ENCODE measurements at regions not wholly inside any gene's neighbourhood (a gene's known extent, or its start where the extent isn't known, plus 50 kb on each side); places are given as distances from the start of the nearest gene placed in this dataset.
A peak's percentile ranks its signal among the peaks of the same experiment; 100 is the strongest.

DNA sequence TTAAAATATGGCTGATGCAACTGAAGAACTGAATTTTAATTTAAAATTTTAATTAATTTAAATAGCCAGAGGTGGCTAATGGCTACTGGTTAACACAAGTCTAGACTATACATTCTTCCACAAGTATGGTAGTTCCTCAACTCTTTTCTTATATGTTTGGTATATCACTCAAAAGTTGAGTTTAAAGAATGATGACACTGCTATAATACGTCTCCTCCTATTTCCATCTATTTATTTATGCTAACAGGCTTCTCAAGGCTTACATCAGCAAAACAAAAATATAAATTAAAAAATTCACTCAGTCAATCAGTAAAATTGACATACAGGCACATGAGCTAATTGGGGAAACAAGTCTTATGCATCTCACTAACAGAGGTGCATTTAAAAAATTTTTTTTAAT, 227.9 kb upstream of the PMFBP1 start:
- DNase-seq = no peak

DNA sequence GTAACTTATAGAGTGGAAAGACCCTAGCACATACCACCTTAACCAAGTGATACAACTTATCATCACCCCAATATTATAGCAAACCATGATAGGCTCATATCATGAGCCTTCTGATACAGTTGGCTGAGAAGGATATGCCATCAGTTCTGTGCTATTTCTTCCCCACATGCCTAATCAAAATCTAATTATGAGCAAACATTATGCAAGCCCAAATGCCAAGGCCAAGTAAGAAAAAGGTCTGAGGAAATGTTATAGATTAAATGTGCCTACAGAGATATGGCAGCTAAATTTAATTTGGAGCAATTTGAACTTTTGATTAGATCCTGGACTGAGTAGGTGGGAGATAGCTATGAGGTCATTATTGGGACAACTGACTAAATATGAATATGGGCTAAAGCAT, 225.9 kb upstream of the PMFBP1 start:
- DNase-seq = no peak

DNA sequence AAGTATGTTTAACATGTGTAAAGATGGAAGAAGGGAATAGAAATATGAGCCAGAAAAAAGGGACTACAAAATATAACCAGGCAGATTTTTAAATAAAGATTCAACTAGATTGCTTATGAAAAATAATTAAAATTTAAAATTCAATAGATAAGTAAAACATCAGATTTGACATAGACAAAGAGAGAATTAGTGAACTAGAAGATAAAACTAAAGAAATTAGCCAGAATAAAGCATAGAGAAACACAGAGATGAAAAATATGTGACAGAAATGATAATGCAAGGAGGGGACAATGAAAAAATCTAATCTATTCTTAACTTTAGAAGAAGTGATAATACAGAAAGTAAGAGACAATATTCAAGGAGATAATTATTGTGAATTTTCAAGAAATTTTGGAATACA, 222.6 kb upstream of the PMFBP1 start:
- DNase-seq = no peak

DNA sequence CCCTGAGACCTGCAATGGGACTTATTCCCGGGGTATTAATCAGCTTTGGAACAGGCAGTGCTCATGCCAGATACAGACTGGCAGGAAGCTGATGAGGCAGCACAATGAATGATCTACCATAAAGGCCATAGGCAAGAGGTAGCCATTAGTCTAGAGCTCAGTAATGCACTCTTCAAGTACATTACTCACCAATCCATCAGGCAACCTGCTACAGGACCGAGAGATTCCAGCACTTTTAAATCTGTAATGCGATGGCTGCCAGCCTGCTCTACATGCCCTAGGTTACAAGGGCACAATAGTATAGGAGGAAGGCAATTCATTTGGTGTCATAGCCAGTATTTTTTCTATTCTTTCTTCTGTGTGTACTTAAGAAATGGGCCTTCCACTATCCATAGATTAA, 217.8 kb upstream of the PMFBP1 start:
- DNase-seq = no peak

DNA sequence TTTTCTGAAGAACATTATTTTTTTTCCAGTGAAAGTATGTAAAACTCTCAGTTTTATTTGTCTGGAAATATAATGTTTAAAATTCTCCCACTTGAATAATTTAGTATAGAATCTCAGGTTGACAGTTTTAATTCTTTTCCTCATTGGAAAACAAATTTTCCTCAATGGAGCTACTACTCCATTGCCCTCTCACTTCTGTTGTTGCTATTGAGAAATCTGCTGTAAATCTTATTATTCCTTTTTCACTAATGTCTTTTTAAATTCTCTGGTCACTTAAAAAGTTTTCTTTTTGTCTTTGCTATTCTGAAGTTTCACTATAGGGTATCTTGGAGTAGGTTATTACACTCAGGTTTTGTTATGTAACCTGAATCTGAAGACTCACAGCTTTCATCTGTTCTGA, 216.1 kb upstream of the PMFBP1 start:
- no peak for DNase-seq

DNA sequence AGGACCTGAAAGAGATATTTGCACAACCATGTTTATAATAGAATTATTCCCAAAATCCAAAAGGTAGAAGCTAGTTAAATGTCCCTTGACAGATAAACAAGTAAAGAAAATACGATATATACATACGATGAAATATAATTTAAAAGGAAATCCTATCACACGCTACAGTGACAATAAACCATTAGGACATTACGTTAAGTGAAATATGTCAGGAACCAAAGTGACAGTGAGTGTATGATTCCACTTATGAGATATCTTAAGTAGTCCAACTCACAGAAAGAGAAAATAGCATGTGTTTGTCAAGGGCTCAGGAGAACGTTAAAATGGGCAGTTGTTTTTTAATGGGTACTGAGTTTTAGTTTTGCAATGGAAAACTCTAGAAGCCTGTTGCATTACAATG, 212.7 kb upstream of the PMFBP1 start:
- DNase-seq = no peak

DNA sequence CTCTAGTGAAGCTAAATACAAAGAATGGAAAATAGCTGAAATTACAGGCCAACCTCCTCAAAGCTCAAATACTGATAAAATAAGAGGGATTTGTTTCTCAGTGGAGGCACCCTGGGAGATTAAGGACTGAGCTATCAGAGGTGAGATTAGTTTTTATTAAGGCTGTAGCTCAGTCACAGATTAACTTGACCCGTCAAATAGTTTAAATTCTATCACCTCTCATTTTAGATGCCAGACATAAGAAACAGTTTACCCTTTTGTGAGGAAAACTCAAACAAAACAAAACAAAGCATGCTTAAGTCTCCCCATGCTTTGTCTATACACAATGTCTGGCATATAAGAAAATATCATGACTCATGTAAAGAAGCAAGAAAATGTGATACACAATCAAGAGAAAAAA, 208.3 kb upstream of the PMFBP1 start:
- DNase-seq = peak; percentile 7

DNA sequence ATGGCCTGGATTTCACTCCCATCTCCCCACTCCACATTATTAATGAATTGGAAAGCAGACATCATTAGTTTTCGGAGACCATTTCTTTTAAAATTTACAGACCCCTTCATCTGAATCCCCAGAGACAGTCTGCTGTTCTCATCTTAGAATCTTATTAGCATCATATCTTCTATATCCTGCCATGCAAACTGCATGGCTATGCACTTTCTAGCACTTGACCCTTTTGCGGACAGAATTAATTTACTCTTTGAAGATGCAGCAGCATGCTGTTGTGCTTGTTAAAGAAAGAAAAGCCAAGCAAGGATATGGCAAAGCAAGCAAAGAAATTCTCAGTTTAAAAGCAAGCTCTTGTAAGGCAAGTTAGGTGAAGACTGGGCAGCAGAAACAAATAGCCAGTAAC, 201.2 kb upstream of the PMFBP1 start:
- no peak for DNase-seq

DNA sequence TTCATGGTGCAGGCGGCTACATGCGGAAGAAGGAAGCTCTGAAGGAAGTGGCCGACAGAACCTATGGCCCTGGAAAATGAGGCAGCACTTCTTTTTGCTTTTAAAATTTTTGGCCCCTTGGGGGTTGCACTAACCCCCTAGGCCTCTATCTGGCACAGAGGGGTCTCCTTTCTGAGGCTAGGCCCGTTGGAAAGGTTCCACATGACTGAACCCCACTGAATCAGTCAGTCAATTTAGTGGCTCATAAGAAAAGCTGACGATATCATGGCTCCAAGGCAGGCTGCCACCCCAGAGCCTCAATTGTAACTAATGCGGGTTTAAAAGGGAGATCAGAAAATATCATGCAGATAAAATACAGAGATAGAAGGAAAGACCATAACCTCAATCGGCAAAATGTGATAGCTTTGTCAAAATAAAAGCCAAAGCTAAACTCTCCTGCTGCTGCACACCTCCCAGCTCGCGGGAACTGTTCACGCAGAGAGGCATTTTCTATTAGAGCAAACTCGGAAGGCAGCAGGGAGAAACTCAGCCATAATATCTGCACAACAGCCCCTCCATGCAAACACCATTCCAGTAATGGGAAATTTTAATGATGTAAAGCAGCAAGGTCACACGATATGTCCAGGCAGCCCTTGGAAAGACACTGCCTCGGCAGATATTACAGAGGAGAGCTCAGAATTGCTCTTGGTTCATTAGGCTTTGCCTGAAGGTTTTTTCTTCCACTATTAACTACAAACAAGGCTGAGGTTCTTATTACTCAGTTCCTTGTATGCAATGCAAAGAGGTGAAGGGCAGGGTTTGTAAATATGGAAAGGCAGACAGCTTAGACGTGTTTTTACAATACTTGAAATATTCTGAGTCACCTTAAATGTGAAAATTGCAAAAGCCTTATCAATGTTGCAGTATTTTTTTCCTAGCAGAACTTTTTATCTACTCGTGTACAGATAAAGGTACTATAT, 200.4 kb upstream of the PMFBP1 start:
- DNase-seq = no peak

DNA sequence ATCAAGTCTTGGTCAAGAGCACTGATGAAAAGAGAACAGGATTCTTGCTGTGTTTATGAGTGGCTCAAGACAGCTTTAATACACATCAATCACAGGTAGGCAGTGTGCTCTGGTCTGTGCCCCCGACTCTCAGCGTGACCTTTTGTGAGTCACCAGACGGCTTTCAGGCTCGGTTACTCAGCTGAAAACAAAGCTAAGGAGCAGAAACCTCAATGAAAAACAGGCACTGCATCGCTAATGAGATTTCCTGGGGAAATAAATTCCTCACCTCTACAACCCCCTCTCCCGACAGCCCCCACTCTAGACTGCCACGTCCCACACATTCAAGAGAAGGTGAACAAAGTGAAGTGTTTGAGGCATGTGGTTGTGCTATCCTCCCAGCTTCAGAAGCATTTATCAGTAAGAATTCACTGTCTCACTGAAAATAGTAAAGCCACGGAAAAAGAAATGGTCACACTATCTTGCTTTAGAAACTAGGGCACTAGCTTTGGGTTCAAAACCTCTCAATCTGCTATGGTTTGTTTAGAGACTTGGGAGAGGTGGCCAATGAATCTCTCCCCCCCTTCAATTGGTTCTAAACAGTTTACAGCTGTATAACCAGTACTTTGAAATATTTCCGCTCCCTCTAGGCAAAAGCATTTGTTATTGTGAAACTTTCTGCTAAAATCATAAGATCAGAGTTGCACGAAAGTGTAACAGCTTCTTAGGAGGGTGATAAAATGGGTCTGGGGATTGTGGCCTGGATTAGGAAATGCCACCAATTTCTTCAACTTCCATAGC, 199.5 kb upstream of the PMFBP1 start:
- peak; percentile 4 for DNase-seq

DNA sequence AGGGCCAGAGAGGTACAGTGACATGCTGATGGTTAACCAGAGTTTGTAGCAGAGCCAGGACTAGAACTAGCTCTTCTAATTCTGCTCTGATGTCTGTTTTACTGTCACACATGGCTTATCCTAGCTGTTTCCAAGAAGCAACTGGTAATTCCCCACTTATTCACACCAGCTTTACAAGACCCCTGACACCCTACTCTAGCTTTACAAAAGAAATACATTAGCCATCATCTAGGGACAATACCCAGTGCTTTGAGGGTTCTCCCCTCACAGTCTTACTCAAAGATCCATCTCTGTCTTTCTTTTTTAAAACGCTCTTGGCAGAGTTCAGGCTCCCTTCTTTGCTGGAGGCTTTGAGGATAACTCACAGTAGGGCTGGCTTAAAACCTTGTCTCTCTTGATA, 197.3 kb upstream of the PMFBP1 start:
- no peak for DNase-seq

DNA sequence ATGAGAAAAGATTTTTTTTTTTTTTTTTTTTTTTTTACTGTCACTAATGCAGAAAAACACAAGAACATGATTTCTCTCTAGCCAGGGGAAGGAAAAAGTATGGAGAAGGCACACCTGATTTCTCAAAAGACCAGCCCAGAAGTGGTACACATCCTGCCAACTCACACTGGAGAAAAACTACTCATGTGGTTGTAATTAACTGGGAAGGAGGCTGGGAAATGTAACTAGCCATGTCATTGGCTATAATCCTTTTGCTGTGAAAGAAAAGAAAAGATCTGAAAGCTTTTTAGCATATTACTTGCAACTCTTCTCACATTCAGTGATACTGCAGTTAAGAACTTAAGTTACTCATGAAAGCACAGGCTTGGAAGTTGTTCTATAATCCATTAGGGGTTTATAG, 195.9 kb upstream of the PMFBP1 start:
- DNase-seq = no peak

DNA sequence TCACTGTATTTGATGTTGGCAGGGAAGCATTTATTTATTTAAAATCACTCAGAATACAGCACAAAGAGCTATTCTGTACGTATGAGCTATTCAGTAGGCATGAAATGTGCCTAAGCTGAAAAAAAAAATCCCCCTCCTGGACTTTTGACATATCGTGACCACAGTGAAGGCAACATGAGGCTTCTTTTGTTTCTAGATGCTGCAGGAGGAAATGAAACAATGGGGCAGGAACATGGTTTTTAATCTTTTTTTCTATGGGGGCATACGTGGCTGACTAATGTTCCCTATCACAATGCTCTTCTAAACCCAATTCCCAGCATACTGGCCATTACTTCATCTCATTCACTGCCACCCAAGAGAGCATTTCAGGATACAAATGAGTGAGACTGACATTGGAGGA, 191.0 kb upstream of the PMFBP1 start:
- DNase-seq = no peak

DNA sequence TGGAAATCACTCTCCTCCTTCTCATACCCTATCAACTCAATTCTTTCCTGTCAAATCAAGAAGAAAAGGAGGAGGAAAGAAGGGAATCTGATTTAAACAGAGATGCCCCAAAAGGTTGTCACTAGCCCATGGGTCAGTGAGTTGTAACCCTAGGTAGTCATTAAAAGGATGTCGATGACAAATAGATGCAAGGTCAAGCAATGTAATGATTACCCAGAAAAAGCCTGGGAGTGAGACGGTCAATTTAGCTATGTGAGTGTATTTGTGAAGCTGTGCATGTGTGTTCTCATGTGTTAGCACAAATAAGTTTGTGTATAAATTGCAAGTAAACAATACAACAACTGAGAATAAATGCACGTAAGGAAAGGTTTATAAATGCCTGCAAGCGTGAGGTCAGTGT, 190.5 kb upstream of the PMFBP1 start:
- DNase-seq = no peak

DNA sequence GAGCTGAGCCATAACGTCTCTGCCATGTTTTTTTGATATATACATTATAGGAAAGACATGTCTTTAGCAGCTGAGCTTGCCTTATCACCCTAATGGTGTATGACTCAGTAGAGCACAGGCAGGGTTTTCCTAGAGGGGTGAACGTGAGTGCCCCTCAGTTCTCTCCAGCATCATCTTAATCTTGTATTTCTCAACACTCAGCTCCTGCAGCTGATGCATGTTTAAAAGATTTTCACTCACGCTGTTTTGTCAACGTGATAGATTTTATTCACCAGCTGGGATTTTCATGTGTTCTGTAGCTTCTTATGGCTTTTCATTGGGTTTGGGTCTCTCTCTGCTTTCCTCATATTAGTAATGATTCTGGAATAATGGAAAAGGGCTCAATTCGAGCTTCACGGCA, 186.0 kb upstream of the PMFBP1 start:
- no peak for DNase-seq

DNA sequence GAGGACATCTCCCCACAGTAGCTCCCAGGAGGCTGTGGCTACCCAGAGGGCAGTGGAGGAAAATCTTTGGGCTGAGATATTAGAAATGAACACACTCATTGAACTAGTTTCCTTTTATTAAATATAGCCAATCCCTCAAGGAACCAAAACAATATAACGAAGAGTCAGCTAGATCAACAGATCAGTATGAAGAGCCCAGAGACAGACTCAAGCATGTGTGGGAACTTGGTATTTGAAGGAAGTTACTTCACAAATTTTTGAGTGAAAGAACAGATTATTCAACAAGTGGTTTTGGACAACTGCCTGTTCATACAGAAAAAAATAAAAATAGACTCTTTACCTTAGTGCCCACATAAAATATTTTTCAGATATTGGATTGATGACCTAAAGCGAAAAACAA, 183.6 kb upstream of the PMFBP1 start:
- DNase-seq = no peak

DNA sequence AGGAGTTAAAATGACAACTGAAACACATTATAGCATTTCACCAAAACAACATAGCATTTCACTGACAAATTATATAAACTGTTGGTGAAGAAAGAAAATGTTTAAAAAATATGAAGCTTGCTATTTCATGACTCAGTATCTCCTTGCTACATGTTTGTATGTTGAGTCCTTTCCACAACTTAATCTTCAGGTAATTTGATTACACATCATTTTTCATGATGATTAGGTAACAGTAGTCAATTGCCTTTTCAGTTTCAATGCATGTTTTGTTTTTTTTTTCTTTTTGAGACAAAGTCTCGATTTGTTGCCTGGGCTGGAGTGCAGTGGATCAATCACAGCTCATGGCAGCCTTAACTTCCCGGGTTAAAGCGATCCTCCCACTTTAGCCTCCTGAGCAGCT, 177.8 kb upstream of the PMFBP1 start:
- DNase-seq = no peak

DNA sequence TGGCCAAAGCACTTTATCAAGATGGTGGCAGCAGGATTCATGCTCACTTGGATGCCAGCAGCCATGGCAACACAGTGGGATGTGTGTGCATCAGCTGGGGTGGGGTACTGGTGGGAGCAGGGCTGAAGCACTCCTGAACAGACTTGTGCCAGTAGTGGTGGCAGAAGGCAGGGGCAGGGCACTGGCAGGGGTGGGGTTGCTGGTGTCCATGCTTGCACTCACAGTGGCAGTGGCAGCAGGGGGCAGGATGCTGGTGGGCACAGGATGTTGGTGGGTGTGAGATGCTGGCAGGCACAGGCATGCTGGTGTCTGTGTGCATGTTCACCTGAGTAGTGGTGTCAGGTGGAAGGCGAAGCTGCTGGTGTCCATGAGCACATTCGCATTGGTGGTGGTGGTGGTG, 161.0 kb upstream of the PMFBP1 start:
- DNase-seq = no peak

DNA sequence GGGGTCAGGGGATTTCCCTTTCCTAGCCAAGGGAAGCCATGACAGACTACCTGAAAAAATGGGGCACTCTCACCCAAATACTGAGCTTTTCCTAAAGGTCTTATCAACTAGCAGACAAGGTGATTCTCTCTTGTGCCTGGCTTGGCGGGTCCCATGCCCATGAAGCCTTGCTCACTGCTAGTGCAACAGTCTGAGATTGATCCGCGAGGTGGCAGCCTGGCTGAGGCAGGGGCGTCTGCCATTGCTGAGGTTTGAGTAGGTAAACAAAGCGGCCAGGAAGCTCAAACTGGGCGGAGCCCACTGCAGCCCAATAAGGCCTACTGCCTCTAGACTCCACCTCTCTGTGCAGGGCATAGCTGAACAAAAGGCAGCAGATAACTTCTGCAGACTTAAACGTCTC, 152.6 kb upstream of the PMFBP1 start:
- no peak for DNase-seq

DNA sequence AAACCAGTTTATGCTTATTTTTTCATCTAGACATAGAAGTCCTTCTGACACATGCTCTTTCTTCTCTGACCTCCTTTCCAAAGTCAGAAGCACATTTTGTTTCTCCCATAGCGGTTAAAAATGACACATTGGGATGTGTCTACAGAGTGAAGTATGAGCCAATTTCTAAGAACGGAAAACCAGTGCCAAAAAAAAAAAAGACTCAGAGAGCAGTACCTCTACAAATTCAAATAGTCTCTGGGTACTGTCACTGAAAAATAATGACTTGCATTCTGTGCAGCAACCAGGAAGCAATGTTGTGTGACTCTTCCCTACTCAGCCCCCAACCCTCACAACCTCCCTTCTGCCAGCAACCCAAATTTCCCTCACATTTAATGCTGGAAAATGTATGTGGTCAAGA, 145.5 kb upstream of the PMFBP1 start:
- no peak for DNase-seq

DNA sequence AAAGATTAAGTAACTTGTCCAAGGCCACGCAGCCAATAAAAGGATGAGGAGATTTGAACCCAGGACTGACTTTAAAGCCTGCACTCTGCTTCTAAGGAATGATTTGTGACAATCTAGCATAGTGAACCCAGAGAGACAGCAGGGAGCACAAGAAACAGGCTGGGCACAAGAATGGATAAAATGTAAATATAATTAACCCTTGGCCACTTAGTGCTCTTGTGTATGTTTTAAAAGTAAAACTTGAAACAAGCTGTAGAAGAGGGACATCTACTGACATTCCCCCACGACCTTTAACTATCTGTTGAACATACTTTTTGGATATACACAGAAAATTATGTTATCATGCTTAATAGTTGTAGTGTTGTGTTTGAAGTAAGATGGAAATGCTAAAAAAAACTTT, 141.9 kb upstream of the PMFBP1 start:
- DNase-seq = no peak

DNA sequence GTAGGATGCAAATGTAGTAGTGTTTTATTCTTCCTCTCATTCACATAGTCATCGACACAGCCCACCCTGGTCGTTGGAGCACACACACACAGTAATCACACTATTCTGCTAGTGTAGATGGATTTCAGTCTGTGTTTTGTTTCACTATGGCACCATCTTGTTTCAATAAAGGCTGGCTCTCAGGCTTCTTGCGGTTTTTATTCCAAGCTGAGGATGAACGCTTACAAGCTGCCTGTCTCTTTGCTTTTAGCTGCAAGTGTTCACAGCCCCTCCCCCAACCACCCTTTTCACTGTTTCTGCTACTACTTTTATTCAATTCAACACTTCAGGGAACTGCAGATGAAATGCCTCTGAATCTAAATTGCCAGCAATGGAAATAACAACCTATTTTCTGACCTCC, 140.9 kb upstream of the PMFBP1 start:
- DNase-seq = no peak

DNA sequence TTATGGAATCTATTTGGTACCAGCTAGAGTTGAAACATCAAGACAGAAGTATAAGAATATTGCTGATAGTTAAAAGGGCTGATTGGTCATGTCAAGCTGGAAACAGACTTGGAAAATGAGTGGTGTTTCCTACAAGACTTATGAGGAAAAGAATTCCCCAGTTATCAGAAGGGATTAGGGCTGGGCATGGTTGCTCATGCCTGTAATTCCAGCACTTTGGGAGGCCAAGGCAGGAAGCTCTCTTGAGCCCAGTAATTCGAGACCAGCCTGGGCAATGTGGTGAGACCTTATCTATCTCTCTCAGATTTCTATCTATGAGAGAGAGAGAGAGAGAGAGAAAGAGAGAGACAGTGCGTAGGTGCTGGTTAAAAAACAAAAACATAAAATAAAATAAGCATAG, 139.5 kb upstream of the PMFBP1 start:
- no peak for DNase-seq

DNA sequence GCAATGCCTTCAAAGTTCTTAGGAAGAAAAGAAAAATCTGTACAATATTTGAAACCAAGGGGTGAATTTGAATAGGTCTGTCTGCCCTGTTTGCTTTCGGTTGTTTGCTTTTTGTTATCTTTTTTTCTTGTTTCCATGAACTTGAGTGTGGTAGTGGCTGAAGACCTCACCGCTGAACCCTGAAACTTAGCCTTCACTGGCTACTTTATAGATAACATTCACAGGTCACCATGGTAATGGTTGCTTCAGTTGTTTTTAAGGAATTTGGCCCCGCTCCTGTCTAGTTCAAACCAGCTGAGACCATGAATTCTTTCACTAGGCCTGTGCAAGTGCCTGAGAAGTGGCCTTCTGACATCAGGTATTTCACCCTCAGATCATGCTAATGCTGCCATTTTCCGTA, 137.0 kb upstream of the PMFBP1 start:
- no peak for DNase-seq
